Fibroblast of pulmonary artery (primary cell): ENCODE measurements at regions not wholly inside any gene's neighbourhood (a gene's known extent, or its start where the extent isn't known, plus 50 kb on each side); places are given as distances from the start of the nearest gene placed in this dataset.

Source experiments
- DNase-seq: peaks from one replicate; pipeline ENCODE4 v3.0.0-alpha.2; 2010; ENCODE audit warnings: low read depth
- H3K4me3 ChIP-seq: replicated peaks from 2 replicates; pipeline ENCODE4 v1.5.1; 2011; ENCODE audit warnings: low read depth, mild to moderate bottlenecking, control low read depth, low read length, moderate library complexity
- CTCF ChIP-seq: IDR thresholded peaks from 2 replicates; pipeline ENCODE4 v1.5.1; 2011; ENCODE audit warnings: mild to moderate bottlenecking, control low read depth, low read length, inconsistent platforms; ENCODE audit errors: missing control alignments

- no peak for TF ChIP-seq CTCF
- DNase-seq: peak; percentile 92
- H3K4me3 ChIP-seq: no peak overlapping the region
Measured at GRCh38 chr4:124018383-124019317, 622.1 kb downstream of the SPRY1 start.

DNA sequence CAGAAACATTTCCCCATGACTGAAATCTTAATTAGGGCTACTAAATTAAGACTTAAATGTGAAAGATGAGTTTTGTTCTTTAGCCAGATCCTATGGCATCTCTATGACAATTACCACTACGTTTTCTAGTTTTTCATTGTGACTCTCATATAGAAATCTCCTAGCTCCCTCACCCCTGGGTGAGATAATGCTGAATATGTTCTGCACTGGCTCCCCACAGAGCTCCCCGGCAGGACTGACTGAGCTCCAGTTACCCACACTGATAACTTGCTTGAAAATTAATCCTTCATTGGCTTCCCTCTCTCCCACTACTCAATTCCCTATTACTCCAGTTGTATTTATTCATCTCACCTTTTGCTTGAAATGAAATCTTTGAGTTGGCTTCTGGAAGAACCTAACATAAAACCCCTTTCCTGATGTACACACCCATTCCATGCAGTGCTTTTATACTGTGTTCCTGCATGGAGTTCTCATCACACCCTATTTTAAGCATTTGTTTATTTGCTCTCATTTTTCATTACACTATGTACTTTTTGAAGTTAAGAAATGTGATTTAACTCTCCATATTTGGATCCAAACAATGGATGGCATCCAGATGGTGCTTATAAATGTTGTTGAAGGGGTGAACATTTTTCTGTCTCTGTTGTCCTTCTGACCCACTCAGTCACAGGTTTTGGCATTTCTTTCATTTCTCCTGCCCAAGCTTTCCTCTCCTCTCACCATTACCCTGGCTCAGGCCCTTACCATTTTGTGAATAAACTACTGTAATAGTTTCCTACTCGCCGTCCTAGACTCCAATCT, 623.4 kb downstream of the SPRY1 start:
- TF ChIP-seq CTCF: no peak
- no peak overlapping the region for H3K4me3 ChIP-seq
- DNase-seq: peak; percentile 56

DNA sequence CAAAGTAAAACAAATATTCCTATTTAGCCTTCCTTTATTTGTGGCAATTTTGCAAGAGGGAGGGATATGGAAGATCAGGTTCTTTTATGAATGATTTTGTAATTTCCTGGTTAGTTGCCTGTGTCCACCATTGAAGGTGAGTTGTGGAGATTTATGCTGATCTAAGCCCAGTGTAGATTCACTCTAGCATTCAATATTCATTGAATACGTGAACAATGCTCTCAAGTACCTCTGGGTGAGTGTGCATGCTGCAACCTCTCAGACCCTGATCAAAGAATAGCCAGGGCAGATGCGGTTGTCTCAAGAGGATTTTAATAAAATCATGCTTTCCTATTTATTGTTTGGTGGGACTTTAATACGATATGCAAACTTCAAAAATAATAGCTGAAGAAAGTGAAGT, 628.4 kb downstream of the SPRY1 start:
- DNase-seq: no peak
- no peak overlapping the region for H3K4me3 ChIP-seq
- TF ChIP-seq CTCF: no peak

- no peak for DNase-seq
- no peak for TF ChIP-seq CTCF
- no peak overlapping the region for H3K4me3 ChIP-seq
Measured at GRCh38 chr4:124025428-124025827, 628.8 kb downstream of the SPRY1 start.

- DNase-seq: peak; percentile 65
- TF ChIP-seq CTCF: no peak
- H3K4me3 ChIP-seq: no peak overlapping the region
Measured at GRCh38 chr4:124028182-124028581, 631.6 kb downstream of the SPRY1 start.

- DNase-seq: no peak
- TF ChIP-seq CTCF: no peak
- H3K4me3 ChIP-seq: no peak overlapping the region
Measured at GRCh38 chr4:124030147-124030546, 633.6 kb downstream of the SPRY1 start.
